GM21723 (cell line): ENCODE measurements at regions not wholly inside any gene's neighbourhood (a gene's known extent, or its start where the extent isn't known, plus 50 kb on each side); places are given as distances from the start of the nearest gene placed in this dataset.
"Not testable (repeated sequence)": the region's sequence is repeated elsewhere in the genome, so short reads cannot be mapped to it uniquely, and the experiment has no call there.

Experiments used
- ATAC-seq: cut with Tn5 transposase; IDR thresholded peaks from one replicate; pipeline ENCODE4 v1.9.1; 2021; ENCODE audit warnings: mild to moderate bottlenecking, moderate library complexity; ENCODE audit not compliant: unreplicated experiment

DNA sequence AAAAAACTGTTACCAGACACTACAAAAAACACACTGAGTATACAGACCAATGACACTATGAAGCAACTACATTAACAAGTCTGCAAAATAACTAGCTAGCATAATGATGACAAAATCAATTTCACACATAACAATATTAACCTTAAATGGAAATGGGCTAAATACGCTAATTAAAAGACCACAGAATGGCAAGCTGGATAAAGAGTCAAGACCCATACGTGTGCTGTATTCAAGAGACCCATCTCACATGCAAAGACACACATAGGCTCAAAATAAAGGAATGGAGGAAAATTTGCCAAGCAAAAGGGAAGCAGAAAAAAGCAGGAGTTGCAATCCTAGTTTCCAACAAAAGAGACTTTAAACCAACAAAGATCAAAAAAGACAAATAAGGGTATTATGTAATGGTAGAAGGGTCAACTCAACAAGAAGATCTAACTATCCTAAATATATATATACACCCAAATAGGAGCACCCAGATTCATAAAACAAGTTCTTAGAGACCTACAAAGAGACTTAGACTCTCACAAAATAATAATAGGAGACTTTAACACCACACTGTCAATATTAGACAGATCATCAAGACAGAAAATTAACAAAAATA is 158.6 kb downstream of the ALDH8A1 start:
- ATAC-seq: not testable (repeated sequence)

DNA sequence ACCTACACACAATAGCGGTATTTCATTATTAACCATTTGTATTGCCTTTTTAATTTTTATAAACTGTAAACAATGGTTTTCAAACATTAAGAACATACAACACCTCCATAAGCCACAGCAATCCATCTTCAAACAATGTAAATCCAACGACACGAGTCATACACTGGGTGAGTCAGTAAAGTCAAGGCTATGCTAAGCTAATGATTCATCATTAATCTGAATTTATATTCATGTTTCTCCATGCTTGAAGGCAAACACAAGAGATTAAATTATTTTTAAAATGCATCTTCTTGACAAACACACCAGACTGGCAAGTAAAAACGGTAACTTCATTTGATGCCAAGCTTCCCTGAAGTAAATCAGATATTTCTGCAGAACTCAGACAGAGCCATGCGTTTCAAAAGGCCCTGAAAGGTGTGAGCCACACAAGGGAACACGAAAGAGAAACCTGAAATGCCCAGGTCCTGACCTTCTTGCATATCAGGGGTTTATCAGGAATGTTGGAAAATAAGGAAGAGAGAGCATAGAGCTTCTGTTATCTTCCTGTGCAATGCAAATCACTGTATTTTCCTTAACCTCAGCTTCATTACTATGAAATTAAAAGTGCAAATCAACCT is 162.5 kb downstream of the ALDH8A1 start:
- no peak for ATAC-seq

DNA sequence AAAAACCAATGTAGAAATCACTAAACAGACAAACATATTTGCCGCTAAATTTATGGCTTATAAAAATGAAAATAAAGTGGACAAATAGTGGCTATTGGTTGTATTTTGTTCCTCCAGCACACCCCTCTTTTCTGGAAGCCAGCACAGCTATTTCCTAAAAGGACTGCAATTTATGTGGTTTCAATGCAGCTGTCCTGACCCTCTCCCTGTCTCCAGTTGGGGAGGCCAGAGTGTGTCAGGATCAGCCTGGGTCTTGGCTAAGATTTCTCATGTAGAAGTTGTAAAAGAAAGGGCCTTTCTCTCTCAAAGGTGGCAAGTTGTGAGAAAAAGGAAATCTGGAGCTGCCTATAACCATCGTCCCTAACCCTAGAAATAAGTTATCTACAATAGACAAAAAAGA is 165.6 kb downstream of the ALDH8A1 start:
- ATAC-seq: no peak

DNA sequence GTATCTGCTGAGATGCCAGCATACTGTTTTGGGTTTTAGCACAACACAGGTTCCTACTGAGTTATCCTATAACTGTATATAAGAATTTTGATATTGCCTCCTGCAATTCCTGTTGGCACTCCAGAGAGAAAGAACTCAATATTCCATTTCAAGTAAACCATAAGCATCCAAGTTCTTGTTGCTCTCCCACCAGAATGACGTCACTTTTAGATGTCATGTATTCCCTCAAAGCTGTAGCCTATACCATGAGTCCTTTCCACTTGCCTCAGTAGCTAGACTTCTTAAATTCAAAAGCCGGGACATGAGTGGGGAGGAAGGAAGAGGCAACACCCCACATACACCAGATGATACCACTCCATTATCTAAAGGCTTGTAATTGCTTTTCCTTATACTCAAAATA is 171.5 kb downstream of the ALDH8A1 start:
- ATAC-seq: no peak

DNA sequence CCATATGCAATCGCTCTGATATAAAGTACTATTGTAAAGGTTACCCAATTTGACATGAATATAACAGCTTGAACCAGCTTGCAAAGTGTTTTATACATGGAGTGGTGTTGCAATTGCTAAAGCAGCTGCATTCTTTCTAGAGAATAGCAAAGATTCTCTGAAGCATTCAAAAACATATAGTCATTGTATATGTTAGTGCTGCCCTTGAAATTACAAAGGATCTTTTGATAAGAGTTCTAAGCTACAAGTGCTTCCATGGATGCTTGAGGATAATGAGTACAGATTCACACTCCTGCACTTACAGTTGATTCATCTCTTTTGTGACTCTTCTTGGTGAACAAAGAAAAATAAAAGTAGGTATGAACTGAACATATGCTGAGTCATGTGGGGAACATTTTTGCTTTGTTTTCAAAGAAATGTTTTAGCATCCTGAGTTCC is 175.7 kb downstream of the ALDH8A1 start:
- ATAC-seq: no peak

DNA sequence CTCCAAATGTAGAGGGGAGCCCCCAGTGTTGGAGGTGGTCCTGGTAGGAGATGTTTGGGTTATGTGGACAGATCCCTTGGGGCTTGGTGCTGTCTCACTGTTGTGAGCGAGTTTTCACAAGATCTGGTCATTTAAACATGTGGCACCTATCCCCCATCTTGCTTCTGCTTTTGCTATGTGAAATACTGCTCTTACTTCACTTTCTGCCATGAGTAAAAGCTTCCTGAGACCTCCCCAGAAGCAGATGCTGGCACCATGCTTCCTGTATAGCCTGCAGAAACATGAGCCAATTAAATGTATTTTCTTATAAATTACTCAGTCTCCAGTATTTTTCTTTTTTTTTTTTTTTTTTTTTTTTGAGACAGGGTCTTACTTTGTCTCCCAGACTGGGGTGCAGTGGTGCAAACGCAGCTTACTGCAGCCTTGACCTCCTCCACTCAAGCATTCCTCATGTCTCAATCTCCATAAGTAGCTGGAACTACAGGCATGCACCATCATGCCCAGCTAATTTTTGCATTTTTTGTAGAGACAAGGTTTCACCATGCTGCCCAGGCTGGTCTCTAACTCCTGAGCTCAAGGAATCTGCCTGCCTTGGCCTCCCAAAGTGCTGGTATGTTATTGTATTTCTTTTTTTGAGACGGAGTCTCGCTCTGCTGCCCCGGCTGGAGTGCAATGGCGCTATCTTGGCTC is 177.1 kb downstream of the ALDH8A1 start:
- no peak for ATAC-seq

DNA sequence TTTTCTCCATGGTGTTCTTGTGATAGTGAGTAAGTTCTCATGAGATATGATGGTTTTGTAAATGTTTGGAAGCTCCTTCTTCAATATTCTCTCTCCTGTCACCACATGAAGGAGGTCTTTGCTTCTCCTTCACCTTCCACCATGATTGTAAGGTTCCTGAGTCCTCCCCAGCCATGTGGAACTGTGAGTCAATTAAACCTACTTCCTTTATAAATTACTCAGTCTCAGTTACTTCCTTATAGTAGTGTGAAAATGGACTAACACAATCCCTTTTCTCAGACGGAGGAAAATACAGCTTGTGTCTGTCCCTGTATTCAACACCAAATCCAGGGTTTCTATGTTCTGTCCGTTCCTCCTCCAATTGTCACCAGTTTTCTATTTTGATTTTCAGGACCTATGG is 181.0 kb downstream of the ALDH8A1 start:
- ATAC-seq: no peak

DNA sequence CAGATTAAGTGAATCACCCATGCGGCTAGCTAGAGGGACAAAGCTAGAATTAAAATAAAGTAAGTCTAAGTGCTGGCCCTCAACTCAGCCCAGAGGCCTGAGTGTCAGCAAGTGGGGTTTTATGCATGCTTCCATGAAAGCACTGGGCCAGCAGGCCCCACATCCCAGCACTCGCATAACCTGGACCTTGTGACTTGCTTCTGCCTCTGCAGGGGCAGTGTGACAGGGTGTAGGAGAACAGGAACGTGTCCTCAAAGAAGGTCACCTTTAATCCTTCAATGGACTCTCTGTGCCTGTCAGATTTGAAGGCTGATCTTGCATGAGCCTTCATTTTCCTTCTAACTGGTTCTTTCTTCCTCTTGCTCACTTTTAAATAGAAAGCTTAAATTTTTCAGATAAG is 183.4 kb downstream of the ALDH8A1 start:
- no peak for ATAC-seq

DNA sequence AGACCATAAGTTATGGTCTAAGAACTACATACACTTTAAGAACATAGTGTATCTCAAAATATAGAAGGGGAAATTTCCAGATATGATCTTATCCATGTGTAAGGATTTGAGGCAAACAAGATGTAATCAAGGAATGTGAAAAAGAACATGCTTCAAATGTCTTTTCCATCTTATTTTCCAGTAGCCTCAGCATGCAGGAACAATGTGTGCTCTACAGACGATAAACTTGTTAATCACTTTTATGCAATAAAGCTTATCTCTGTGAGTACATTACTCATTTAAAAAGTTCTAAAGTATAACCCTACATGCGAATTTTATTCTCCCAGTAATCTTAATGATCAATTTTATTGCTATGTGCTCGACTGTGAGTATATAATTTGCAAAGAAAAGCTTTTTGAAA is 185.2 kb downstream of the ALDH8A1 start:
- ATAC-seq: no peak

DNA sequence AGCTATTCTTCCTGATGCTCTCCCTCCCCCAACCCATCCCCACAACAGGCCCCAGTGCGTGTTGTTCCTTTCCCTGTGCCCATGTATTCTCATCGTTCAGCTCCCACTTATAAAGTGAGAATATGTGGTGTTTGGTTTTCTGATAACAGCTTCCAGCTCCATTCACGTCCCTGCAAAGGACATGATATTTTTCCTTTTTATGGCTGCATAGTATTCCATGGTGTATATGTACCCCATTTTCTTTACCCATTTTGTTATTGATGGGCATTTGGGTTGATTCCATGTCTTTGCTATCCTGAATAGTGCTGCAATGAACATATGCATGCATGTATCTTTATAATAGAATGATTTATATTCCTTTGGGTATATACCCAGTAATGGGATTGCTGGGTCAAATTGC is 186.3 kb downstream of the ALDH8A1 start:
- ATAC-seq: not testable (repeated sequence)

DNA sequence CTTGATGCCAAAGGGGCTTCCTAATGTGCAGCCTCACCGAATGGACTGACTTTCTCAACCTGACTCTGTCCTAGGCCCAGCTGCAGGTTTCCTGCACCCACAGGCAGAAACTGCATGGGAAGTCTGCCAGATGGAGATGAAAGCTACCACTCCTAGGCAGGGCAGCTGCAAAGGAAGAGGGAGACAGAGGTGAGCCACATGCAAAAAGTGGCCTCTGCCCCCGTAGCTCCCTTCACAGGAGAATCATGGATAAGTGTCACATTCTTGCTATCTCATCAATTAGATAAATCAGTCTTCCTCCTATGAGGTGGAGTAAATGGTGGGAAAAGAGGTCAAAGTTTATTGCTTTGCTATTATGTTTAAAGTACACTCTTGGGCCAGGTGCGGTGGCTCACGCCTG is 191.3 kb downstream of the ALDH8A1 start:
- no peak for ATAC-seq

DNA sequence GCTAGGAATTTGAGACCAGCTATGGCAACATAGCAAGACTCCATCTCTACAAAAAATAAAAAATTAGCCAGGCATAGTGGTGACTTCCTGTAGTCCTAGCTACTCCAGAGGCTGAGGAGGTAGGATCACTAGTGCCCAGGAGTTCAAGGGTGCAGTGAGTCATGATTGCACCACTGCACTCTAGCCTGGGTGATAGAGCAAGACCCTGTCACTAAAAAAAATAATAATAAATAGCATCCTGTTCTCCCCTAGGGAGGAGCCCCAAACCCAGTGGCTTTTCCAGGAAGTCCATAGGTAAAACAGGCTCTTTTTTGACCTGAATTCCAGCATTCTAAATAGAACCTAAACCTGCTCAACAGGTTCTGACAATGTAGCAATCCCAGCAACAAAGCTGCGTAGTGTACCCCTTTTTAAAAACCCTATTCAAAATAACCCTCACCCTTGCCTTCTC is 192.0 kb downstream of the ALDH8A1 start:
- ATAC-seq: no peak

DNA sequence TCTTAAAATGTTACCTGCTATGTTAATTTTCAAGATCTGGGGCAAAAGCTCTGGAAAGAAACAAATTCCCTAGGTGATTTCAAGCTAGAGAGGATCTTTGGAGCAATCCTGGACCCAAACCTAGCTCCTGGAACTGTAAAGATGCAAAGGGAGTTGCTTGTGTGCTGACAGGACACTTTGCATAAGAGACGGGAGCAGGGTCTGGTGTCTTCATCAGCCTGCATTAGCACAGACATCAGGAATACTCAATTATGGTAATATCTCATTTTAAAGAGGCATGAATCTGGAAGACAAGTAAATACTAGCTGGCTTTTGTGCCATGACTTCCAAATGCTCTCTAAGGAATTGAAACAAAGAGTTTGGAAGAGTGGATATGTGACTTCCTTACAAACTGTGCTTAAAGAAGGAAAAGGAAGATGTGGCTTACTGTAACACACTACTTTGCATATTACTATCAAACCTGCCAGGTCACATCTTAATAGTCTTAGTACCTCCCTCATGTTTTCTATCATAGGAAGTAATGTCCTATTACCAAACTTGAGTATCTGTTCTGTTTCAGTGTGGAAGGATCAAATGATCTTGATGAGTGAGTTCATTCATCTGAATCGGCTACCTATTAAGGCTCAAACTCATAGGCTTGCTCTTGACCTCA is 193.4 kb downstream of the ALDH8A1 start:
- ATAC-seq: no peak

DNA sequence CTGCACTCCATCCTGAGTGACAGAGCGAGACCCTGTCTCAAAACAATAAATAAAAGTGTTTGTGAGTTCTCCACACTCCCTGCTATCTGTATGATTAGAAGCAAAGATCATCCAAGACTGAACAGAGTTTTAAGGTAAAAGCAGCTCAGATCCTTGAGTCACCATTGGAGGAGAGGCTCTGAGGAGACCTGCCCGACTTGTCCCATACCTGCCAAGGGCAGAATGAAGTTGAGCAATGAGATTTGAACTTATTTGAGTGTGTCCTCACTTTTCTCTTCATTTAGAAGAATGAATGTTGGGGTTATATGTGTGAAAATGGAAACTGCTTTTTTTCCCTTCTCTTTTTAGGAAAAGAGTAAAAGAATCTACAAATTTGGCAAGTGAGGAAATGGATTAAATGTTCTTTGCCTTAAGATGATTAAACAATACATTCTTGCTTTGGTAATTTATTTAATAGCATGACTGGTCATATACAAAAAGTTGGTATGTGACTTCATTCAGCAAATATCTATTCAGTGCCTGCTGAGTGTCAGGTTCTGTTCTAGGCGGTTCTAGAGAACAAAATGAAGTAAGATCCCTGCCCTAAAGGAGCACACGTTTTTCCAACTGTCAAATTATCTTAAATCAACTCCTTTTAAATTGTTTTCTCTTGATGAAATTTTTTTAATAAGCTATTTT is 195.7 kb downstream of the ALDH8A1 start:
- ATAC-seq: no peak

DNA sequence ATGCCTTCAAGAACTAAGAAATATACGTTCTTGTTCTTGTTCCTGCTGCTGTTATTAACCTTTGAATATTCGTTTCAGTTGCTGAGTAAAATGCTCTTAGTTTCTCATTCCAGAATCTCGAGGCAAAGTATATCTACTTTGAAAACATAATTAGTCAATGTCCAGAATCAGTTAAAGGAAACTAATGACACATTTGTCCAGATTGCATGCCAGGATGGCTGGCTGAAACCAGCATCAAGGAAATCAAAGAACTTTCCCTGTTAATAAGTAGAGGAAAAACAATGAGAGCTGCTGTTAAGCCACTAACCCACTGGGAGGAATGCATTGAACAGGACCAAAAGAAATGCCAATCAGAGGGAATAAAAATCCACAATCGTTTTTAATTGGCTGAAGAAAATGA is 196.9 kb downstream of the ALDH8A1 start:
- no peak for ATAC-seq

DNA sequence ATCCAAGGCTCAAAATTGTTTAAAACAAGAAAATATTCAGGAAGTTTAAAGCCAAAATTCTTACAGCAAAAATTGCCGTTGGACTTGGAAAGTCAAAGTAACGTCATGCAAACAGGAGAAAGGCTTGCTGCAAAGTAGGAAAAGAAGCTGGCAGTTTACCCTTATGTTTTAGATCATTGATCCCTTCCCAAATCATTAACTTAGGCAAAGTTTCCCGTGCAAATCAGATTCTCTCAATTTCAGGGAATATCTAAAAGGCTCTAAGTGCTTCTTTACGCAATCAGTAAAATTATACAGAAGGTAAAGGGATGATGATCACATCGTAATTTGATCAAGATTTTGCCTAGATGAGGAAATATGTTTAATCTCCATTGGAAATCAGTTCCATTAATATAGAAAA is 197.5 kb downstream of the ALDH8A1 start:
- ATAC-seq: no peak

DNA sequence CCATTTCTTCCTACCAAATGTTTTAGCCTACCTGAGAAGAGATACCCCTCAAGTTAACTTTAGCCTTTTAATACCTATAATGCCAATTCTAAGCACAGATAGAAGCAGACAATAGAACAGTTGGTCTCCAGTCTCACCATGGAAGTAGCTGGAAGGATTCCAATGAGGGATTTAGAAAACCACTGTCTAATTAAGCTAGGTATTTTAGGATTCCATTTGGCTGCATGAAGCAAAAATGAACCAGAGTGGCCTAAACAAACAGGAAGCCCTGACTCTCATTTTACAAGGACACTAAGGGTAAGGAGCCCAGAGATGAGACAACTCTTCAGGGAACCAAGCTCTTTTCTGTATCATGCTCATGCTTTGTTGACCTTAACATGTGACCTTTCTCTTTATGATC is 199.2 kb downstream of the ALDH8A1 start:
- no peak for ATAC-seq

DNA sequence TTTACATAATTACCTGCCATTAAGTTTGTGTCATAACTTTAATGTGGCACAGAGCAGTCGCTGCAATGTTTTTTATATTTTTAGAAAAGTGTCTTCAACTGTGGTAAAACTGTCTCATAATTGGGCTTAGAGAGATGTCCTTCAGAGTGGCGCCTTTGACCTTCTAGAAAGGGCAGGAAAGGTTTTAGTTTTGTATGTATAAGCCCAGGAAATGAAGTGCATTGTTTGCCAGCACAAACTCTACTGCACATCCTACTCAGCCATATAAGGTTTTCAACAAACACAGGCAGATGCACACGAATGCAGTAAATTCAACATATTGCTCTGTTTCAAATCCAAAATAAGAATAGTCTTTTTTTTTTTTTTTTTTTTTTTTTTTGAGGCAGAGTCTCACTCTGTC is 201.4 kb downstream of the ALDH8A1 start:
- ATAC-seq: no peak

DNA sequence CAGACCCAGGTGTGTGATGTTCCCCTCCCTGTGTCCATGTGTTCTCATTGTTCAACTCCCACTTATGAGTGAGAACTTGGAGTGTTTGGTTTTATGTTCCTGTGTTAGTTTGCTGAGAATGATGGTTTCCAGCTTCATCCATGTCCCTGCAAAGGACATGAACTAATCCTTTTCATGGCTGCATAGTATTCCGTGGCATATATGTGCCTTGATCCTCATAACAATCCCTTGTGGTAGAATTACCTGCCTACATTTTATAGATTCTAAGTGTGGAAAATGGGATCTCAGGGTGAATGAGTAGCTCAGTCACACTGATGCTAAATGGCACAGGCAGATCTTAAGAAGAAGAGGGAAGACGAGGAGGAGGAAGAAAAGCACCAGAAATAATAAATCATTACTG is 202.7 kb downstream of the ALDH8A1 start:
- not testable (repeated sequence) for ATAC-seq

DNA sequence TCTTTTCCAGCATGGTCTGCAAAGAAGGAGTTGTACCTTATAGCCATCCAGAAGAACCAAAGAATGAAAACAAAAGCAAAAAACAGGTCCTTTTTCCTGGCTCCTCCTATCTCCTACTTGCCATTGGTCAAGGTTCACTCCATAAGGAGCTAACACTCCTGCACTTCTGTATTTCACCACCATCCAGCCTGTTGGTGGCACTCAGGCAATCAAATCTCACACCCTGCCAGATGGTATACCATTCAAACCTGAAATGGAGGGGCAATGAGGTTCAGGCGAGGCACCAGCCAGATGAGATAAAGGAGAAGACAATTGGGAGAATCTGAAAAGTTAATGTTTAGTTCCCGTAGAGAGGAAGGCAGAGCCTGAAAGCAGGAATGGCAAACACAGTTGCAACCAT is 203.8 kb downstream of the ALDH8A1 start:
- ATAC-seq: no peak

DNA sequence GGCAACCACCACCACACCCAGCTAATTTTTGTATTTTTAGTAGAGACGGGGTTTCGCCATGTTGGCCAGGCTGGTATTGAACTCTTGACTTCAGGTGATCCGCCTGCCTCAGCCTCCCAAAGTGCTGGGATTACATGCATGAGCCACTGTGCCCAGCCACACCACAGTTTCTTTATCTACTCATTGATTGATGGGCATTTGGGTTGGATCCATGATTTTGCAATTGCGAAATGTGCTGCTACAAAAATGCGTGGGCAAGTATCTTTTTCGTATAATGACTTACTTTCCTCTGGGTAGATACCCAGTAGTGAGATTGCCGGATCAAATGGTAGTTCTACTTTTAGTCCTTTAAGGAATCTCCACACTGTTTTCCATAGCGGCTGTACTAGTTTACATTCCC is 204.7 kb downstream of the ALDH8A1 start:
- not testable (repeated sequence) for ATAC-seq
